PC-3 (cell line): ENCODE measurements at regions not wholly inside any gene's neighbourhood (a gene's known extent, or its start where the extent isn't known, plus 50 kb on each side); places are given as distances from the start of the nearest gene placed in this dataset.
A peak's percentile ranks its signal among the peaks of the same experiment; 100 is the strongest.

Experiments used
- ATAC-seq: fragments of 200-7000 bp; cut with Tn5 transposase; 2 replicates; pipeline ENCODE4 v1.9.1; 2020; ENCODE audit warnings: mild to moderate bottlenecking, moderate library complexity
- BruUV-seq: library from RNA; stranded (reverse); fragments of 400-500 nt; replicated peaks from 2 replicates; lab custom pipeline; 2021; lab: Mats Ljungman, UMichigan
- CTCF ChIA-PET: fragments of 300-600 bp; sonication (Branson Sonifier 250); formaldehyde crosslinking; loops from one replicate; lab custom pipeline; 2022; ENCODE audit warnings: antibody characterized with exemption; lab: Charles Lee
- POLR2A ChIA-PET: fragments of 300-600 bp; sonication (Branson Sonifier 250); formaldehyde crosslinking; loops from one replicate; lab custom pipeline; 2022; ENCODE audit warnings: antibody characterized with exemption; ENCODE audit not compliant: unreplicated experiment; lab: Charles Lee
- DNase-seq: peaks from one replicate; pipeline ENCODE4 v3.0.0-alpha.2; 2015
- H2AFZ ChIP-seq: fragments of 300-600 bp; sonication (generic); 2 replicates; pipeline ENCODE4 v1.6.0; 2016; ENCODE audit warnings: antibody characterized with exemption, low read length
- H3F3A ChIP-seq: fragments of 300-600 bp; sonication (generic); one replicate; pipeline ENCODE4 v1.6.0; 2017; ENCODE audit warnings: antibody characterized with exemption, low read length, control low read depth, mild to moderate bottlenecking; ENCODE audit not compliant: unreplicated experiment
- H3K27ac ChIP-seq: fragments of 300-600 bp; sonication (generic); 2 replicates; pipeline ENCODE4 v1.5.1; 2016; ENCODE audit warnings: mild to moderate bottlenecking, low read length
- H3K27me3 ChIP-seq: fragments of 300-600 bp; sonication (generic); 2 replicates; pipeline ENCODE4 v1.6.1; 2016; ENCODE audit warnings: low read length, mixed read lengths
- H3K36me3 ChIP-seq: fragments of 300-600 bp; sonication (generic); 2 replicates; pipeline ENCODE4 v1.6.1; 2016; ENCODE audit warnings: low read depth, mixed run types, low read length, mixed read lengths
- H3K4me1 ChIP-seq: fragments of 300-600 bp; sonication (generic); 2 replicates; pipeline ENCODE4 v1.5.1; 2016; ENCODE audit warnings: low read length; ENCODE audit not compliant: insufficient read depth
- H3K4me2 ChIP-seq: fragments of 300-600 bp; sonication (generic); 2 replicates; pipeline ENCODE4 v1.6.0; 2016; ENCODE audit warnings: low read length
- H3K4me3 ChIP-seq: fragments of 300-600 bp; sonication (generic); 2 replicates; pipeline ENCODE4 v1.5.1; 2016; ENCODE audit warnings: mild to moderate bottlenecking, low read length, mixed read lengths
- H3K79me2 ChIP-seq: fragments of 300-600 bp; sonication (generic); 2 replicates; pipeline ENCODE4 v1.6.1; 2017; ENCODE audit warnings: low read length, mixed read lengths
- H3K9ac ChIP-seq: fragments of 300-600 bp; sonication (generic); 2 replicates; pipeline ENCODE4 v1.6.0; 2016; ENCODE audit warnings: mild to moderate bottlenecking, low read length
- H3K9me2 ChIP-seq: fragments of 300-600 bp; sonication (generic); replicated peaks from 2 replicates; pipeline ENCODE4 v1.6.1; 2016; ENCODE audit warnings: mixed run types, low read length, mixed read lengths
- H3K9me3 ChIP-seq: fragments of 300-600 bp; sonication (generic); 2 replicates; pipeline ENCODE4 v1.6.1; 2016; ENCODE audit warnings: low read length, mixed read lengths
- H4K20me1 ChIP-seq: fragments of 300-600 bp; sonication (generic); 2 replicates; pipeline ENCODE4 v1.6.1; 2016; ENCODE audit warnings: low read length, mixed read lengths
- EZH2 ChIP-seq: fragments of 300-600 bp; sonication (generic); IDR thresholded peaks from one replicate; pipeline ENCODE4 v1.6.1; 2017; ENCODE audit warnings: antibody characterized with exemption, mild to moderate bottlenecking, low read length; ENCODE audit not compliant: unreplicated experiment
- EZH2phosphoT487 ChIP-seq: fragments of 300-600 bp; sonication (generic); IDR thresholded peaks from 2 replicates; pipeline ENCODE4 v1.6.1; 2018; ENCODE audit warnings: mild to moderate bottlenecking, antibody characterized with exemption, low read length, borderline replicate concordance
- intact Hi-C: fragments of 100-400 bp; cut with micrococcal nuclease; formaldehyde crosslinking; loops from 2 replicates; pipeline ENCODE4 v1.9.0; 2023
- TF ChIP-seq, protein P1 (sequence below): fragments of 300-600 bp; sonication (generic); conservative IDR thresholded peaks from 2 replicates; pipeline ENCODE4 v1.5.1; 2017; ENCODE audit warnings: antibody characterized with exemption, low read depth, mild to moderate bottlenecking, low read length

DNA sequence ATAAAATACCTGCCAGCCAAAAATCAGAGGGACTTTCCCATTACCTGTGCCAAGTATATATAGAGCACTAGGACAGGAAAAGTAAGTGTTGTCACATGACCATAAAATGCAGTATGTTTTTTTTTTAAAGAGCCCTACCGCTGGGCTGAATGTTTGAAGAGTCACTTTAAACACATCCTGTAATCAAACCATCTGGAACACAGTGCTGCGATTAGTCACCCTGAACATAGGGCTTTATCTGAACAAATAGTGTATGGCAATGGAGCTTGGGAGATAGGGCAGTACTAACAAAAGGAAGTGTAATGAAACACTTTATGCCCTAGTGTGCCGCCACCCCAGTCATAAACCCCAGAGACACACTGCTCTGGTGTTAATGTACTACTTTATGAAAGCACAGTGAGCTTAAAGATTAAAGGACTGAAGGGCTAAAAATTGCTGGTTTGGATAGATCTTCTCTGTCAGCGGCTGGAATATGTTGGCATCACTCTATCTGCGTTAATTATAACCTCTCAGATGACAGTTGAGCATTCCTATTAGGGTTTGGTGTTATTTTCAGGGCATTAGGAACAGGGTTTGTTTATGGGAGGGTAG, 90.4 kb downstream of the ZNF608 start:
- intact Hi-C loops: loop anchor here (1.0 to 10.0 kb wide), 6 partner anchors 85 to 829 kb away; no protein-coding TSS in a partner anchor

DNA sequence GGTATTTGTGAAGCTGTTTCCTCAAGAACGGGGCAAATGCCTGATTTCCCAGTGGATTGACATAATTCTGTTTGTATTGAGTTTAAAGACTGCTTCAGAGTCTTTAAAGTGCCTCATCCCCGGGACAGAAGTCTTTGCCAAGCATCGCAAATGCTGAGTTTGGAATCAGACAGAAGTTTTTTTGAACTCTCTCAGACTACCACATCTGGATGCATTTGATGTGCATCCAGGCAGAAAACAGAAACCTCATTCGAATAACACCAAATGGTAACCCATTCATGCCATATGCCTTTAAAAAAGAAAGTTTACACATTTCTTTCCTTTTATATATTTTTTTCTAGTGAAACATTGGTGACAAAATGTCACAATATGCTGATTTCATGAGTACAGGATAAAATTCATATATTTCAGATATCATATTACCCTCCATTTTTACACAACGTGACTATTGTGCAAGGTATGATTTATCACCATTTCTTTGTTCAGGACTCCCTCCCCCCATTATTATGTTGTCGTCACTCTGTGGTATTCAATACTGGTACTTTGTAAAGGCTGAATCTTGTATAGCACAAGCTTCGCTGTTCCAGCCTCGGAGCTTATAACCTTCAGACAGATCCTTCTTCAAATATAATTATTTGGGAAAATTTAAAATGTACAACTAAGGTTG, 91.1 kb downstream of the ZNF608 start:
- Histone ChIP-seq H3K4me2 (peak overlapping the region; percentile 80), H4K20me1 (no peaks in the 10 kb centered on the region), H3K4me1 (peaks cover 39% of the 10 kb centered on the region), H3K9me2 (no peaks in the 10 kb centered on the region), H3K9me3 (no peaks in the 10 kb centered on the region), H3K36me3 (no peaks in the 10 kb centered on the region), H3K27me3 (no peaks in the 10 kb centered on the region), H3K27ac (peak overlapping the region; percentile 86), H2AFZ (peak overlapping the region; percentile 70; the same call in 1 of the 2 replicates), H3K79me2 (no peaks in the 10 kb centered on the region), H3K4me3 (peak overlapping the region; percentile 57), H3F3A (no peaks in the 10 kb centered on the region), H3K9ac (peak overlapping the region; percentile 31; the same call in 1 of the 2 replicates)
- ATAC-seq: 0 out of 2 replicates have a peak, but pooled peaks have one; percentile 1
- intact Hi-C loops: loop anchor here (10.0 kb wide), 5 partner anchors 241 to 829 kb away; no protein-coding TSS in a partner anchor
- CTCF ChIA-PET: no interaction called here
- BruUV-seq: no TSS peak
- POLR2A ChIA-PET: interaction anchor here (0.6 kb wide), 1 partner anchor 520 kb away, joined by 3 read pairs; no protein-coding TSS in a partner anchor
- peak; percentile 59 for DNase-seq
- TF ChIP-seq EZH2phosphoT487: no peak
- TF ChIP-seq, protein P1, sequence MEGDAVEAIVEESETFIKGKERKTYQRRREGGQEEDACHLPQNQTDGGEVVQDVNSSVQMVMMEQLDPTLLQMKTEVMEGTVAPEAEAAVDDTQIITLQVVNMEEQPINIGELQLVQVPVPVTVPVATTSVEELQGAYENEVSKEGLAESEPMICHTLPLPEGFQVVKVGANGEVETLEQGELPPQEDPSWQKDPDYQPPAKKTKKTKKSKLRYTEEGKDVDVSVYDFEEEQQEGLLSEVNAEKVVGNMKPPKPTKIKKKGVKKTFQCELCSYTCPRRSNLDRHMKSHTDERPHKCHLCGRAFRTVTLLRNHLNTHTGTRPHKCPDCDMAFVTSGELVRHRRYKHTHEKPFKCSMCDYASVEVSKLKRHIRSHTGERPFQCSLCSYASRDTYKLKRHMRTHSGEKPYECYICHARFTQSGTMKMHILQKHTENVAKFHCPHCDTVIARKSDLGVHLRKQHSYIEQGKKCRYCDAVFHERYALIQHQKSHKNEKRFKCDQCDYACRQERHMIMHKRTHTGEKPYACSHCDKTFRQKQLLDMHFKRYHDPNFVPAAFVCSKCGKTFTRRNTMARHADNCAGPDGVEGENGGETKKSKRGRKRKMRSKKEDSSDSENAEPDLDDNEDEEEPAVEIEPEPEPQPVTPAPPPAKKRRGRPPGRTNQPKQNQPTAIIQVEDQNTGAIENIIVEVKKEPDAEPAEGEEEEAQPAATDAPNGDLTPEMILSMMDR: no peak
- TF ChIP-seq EZH2: no peak

More for the DNA sequence above, 90.4 kb downstream of the ZNF608 start:
- Histone ChIP-seq H3F3A (no peaks in the 10 kb centered on the region), H3K4me3 (peak overlapping the region; percentile 57), H4K20me1 (no peaks in the 10 kb centered on the region), H3K9ac (peak overlapping the region; percentile 34; the same call in 1 of the 2 replicates), H3K9me3 (no peaks in the 10 kb centered on the region), H3K79me2 (no peaks in the 10 kb centered on the region), H3K4me2 (peak overlapping the region; percentile 80), H3K27ac (peak overlapping the region; percentile 86), H3K4me1 (peaks cover 39% of the 10 kb centered on the region), H3K27me3 (no peaks in the 10 kb centered on the region), H3K36me3 (no peaks in the 10 kb centered on the region), H3K9me2 (no peaks in the 10 kb centered on the region), H2AFZ (peak overlapping the region; percentile 73)
- DNase-seq (peak; percentile 87), ATAC-seq (peak; percentile 84)
- POLR2A ChIA-PET: interaction anchor here (0.6 kb wide), 1 partner anchor 519 kb away, joined by 3 read pairs; no protein-coding TSS in a partner anchor
- TF ChIP-seq EZH2phosphoT487 (no peak), EZH2 (no peak)
- TF ChIP-seq, protein P1: no peak
- CTCF ChIA-PET: no interaction called here
- no TSS peak for BruUV-seq
